ENCODE measurements at regions not wholly inside any gene's neighbourhood (a gene's known extent, or its start where the extent isn't known, plus 50 kb on each side); places are given as distances from the start of the nearest gene placed in this dataset.
A peak's percentile ranks its signal among the peaks of the same experiment; 100 is the strongest.

DNA sequence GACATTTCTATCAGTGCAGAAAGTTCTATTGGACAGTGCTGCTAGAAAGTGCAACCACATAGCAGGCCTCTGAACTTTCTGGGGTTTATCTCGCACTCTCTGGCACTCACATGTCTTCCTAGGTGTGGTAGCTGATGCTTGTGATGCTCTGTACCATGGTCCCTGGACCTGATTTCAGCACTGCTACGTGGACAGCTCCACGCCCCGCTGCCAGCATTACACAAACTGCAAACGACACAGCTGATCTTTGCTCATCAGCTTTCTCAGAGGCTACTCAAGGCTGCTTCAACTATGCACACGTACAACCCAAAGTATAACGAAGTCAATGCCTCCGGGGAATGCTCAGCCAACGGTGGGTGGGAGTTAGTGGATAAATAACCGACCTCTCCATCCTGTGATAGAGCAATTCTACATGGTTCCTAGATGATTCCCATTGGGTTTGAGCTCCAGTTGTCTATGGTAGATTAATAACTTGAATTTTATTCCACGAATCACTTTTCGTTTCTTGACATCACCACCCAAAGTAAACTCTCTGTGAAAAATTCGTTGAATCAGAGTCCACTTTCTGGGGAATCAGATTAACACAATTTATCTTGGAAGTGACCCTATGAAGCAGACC, 302.5 kb downstream of the ACTR3B start (continued):
- TF ChIP-seq, protein P1, sequence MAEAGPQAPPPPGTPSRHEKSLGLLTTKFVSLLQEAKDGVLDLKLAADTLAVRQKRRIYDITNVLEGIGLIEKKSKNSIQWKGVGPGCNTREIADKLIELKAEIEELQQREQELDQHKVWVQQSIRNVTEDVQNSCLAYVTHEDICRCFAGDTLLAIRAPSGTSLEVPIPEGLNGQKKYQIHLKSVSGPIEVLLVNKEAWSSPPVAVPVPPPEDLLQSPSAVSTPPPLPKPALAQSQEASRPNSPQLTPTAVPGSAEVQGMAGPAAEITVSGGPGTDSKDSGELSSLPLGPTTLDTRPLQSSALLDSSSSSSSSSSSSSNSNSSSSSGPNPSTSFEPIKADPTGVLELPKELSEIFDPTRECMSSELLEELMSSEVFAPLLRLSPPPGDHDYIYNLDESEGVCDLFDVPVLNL (CRISPR knock-in tag; IDR thresholded peaks at IDR 0.05; ENCODE audit: borderline replicate concordance, low read depth) = 0 out of 2 replicates have a peak, but pooled peaks have one; percentile 51
- TF ChIP-seq, protein P2, sequence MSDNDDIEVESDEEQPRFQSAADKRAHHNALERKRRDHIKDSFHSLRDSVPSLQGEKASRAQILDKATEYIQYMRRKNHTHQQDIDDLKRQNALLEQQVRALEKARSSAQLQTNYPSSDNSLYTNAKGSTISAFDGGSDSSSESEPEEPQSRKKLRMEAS (CRISPR knock-in tag; IDR thresholded peaks at IDR 0.05) = peak; percentile 52; the same call in 1 of the 2 replicates
- TF ChIP-seq FOXK1 (CRISPR knock-in tag; IDR thresholded peaks at IDR 0.05) (peak; percentile 60; the same call in 1 of the 2 replicates), TEAD1 (CRISPR knock-in tag; IDR thresholded peaks at IDR 0.05) (peak; percentile 57), TEAD4 (CRISPR knock-in tag; IDR thresholded peaks at IDR 0.05) (peak; percentile 78; the same call in 1 of the 2 replicates), ZNF281 (CRISPR knock-in tag; IDR thresholded peaks at IDR 0.05) (0 out of 2 replicates have a peak, but pooled peaks have one; percentile 50), ZNF396 (CRISPR knock-in tag; IDR thresholded peaks at IDR 0.05; ENCODE audit: borderline replicate concordance) (no peak), JUN (CRISPR knock-in tag; IDR thresholded peaks at IDR 0.05) (peak; percentile 91)
- TF ChIP-seq, protein P3, sequence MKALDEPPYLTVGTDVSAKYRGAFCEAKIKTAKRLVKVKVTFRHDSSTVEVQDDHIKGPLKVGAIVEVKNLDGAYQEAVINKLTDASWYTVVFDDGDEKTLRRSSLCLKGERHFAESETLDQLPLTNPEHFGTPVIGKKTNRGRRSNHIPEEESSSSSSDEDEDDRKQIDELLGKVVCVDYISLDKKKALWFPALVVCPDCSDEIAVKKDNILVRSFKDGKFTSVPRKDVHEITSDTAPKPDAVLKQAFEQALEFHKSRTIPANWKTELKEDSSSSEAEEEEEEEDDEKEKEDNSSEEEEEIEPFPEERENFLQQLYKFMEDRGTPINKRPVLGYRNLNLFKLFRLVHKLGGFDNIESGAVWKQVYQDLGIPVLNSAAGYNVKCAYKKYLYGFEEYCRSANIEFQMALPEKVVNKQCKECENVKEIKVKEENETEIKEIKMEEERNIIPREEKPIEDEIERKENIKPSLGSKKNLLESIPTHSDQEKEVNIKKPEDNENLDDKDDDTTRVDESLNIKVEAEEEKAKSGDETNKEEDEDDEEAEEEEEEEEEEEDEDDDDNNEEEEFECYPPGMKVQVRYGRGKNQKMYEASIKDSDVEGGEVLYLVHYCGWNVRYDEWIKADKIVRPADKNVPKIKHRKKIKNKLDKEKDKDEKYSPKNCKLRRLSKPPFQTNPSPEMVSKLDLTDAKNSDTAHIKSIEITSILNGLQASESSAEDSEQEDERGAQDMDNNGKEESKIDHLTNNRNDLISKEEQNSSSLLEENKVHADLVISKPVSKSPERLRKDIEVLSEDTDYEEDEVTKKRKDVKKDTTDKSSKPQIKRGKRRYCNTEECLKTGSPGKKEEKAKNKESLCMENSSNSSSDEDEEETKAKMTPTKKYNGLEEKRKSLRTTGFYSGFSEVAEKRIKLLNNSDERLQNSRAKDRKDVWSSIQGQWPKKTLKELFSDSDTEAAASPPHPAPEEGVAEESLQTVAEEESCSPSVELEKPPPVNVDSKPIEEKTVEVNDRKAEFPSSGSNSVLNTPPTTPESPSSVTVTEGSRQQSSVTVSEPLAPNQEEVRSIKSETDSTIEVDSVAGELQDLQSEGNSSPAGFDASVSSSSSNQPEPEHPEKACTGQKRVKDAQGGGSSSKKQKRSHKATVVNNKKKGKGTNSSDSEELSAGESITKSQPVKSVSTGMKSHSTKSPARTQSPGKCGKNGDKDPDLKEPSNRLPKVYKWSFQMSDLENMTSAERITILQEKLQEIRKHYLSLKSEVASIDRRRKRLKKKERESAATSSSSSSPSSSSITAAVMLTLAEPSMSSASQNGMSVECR (CRISPR knock-in tag; IDR thresholded peaks at IDR 0.05; ENCODE audit: borderline replicate concordance) = peak; percentile 64; the same call in 1 of the 2 replicates
- TF ChIP-seq, protein P4, sequence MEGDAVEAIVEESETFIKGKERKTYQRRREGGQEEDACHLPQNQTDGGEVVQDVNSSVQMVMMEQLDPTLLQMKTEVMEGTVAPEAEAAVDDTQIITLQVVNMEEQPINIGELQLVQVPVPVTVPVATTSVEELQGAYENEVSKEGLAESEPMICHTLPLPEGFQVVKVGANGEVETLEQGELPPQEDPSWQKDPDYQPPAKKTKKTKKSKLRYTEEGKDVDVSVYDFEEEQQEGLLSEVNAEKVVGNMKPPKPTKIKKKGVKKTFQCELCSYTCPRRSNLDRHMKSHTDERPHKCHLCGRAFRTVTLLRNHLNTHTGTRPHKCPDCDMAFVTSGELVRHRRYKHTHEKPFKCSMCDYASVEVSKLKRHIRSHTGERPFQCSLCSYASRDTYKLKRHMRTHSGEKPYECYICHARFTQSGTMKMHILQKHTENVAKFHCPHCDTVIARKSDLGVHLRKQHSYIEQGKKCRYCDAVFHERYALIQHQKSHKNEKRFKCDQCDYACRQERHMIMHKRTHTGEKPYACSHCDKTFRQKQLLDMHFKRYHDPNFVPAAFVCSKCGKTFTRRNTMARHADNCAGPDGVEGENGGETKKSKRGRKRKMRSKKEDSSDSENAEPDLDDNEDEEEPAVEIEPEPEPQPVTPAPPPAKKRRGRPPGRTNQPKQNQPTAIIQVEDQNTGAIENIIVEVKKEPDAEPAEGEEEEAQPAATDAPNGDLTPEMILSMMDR (IDR thresholded peaks at IDR 0.05) = no peak

DNA sequence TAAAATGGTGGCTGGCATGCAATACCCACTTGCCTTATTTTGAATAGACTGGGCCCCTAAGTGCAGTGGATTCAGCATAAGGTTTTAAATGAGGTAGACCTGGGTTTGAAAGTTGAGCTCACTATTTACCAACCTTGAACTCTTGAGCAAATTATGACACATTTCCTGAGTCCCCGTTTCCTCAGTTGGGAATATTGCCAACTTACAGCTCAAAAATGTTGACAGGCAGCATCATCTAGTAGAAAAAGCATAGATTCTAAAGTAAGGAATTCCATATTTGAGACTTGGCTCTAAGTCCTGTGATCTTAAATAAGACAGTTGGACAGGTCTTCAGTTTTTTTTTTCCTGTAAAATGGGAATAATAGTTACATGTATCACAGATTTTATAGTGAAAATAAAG, 305.5 kb downstream of the ACTR3B start:
- Mint-ChIP-seq H3K4me3 (no peak overlapping the region), H3K9me3 (no peaks in the 10 kb centered on the region), H3K27ac (no peak overlapping the region), H3K4me1 (no peaks in the 10 kb centered on the region), H3K27me3 (ENCODE audit: low read depth) (no peaks in the 10 kb centered on the region), H3K36me3 (no peaks in the 10 kb centered on the region)
- ATAC-seq = no peak
- no peak for DNase-seq (ENCODE audit: low spot score)
- TF ChIP-seq SMAD4 (CRISPR knock-in tag; IDR thresholded peaks at IDR 0.05) (no peak), FOXP1 (CRISPR knock-in tag; IDR thresholded peaks at IDR 0.05; ENCODE audit: borderline replicate concordance) (no peak), RORB (CRISPR knock-in tag; IDR thresholded peaks at IDR 0.05) (no peak)
- TF ChIP-seq, protein P5, sequence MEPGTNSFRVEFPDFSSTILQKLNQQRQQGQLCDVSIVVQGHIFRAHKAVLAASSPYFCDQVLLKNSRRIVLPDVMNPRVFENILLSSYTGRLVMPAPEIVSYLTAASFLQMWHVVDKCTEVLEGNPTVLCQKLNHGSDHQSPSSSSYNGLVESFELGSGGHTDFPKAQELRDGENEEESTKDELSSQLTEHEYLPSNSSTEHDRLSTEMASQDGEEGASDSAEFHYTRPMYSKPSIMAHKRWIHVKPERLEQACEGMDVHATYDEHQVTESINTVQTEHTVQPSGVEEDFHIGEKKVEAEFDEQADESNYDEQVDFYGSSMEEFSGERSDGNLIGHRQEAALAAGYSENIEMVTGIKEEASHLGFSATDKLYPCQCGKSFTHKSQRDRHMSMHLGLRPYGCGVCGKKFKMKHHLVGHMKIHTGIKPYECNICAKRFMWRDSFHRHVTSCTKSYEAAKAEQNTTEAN (CRISPR knock-in tag; IDR thresholded peaks at IDR 0.05) = no peak
- POLR2A ChIA-PET = interaction anchor here (0.8 kb wide), 1 partner anchor 75 kb away, joined by 3 read pairs; no protein-coding TSS in a partner anchor
- CTCF ChIA-PET = interaction anchor here (0.6 kb wide), 1 partner anchor 61 kb away, joined by 3 read pairs; no protein-coding TSS in a partner anchor

Data from WTC11 (cell line).